Smooth muscle cell (in vitro differentiated cells): ENCODE measurements at regions not wholly inside any gene's neighbourhood (a gene's known extent, or its start where the extent isn't known, plus 50 kb on each side); places are given as distances from the start of the nearest gene placed in this dataset.

Experiments used
- DNase-seq: peaks from one replicate; lab custom pipeline; 2025; ENCODE audit not compliant: unreplicated experiment; lab: John Stamatoyannopoulos, UW
- H2AFZ ChIP-seq: fragments of 200-600 bp; sonication (generic); 2 replicates; pipeline ENCODE4 v1.6.0; 2016; ENCODE audit warnings: antibody characterized with exemption, low read depth, mild to moderate bottlenecking
- H3F3A ChIP-seq: fragments of 200-600 bp; sonication (generic); 2 replicates; pipeline ENCODE4 v1.6.0; 2017; ENCODE audit warnings: antibody characterized with exemption, low read depth
- H3K27ac ChIP-seq: fragments of 200-600 bp; sonication (generic); 2 replicates; pipeline ENCODE4 v1.5.1; 2016; ENCODE audit warnings: low read depth, mild to moderate bottlenecking
- H3K27me3 ChIP-seq: fragments of 200-600 bp; sonication (generic); 2 replicates; pipeline ENCODE4 v1.6.1; 2016; ENCODE audit warnings: low read depth, mild to moderate bottlenecking
- H3K36me3 ChIP-seq: fragments of 200-600 bp; sonication (generic); 2 replicates; pipeline ENCODE4 v1.5.1; 2016; ENCODE audit warnings: low read depth
- H3K4me1 ChIP-seq: fragments of 200-600 bp; sonication (generic); 2 replicates; pipeline ENCODE4 v1.5.1; 2016; ENCODE audit warnings: low read depth
- H3K4me2 ChIP-seq: fragments of 200-600 bp; sonication (generic); 2 replicates; pipeline ENCODE4 v1.6.0; 2016; ENCODE audit warnings: mild to moderate bottlenecking
- H3K4me3 ChIP-seq: fragments of 200-600 bp; sonication (generic); 2 replicates; pipeline ENCODE4 v1.5.1; 2016; ENCODE audit warnings: mild to moderate bottlenecking
- H3K79me2 ChIP-seq: fragments of 200-600 bp; sonication (generic); 2 replicates; pipeline ENCODE4 v1.6.0; 2016; ENCODE audit warnings: low read depth, mild to moderate bottlenecking
- H3K9ac ChIP-seq: fragments of 200-600 bp; sonication (generic); 2 replicates; pipeline ENCODE4 v1.6.0; 2016; ENCODE audit warnings: low read depth
- H3K9me3 ChIP-seq: fragments of 200-600 bp; sonication (generic); replicated peaks from 2 replicates; pipeline ENCODE4 v1.5.1; 2016; ENCODE audit warnings: low read depth
- H4K20me1 ChIP-seq: fragments of 200-600 bp; sonication (generic); 2 replicates; pipeline ENCODE4 v1.6.0; 2016; ENCODE audit warnings: low read depth
- WGBS: methylation state at CpG from one replicate; pipeline ENCODE4 v1.1.7; 2016; ENCODE audit warnings: low lambda C conversion rate; 5-methylcytosine and 5-hydroxymethylcytosine counted together
- TF ChIP-seq, protein P1 (sequence below): fragments of 200-600 bp; sonication (generic); IDR thresholded peaks from 2 replicates; pipeline ENCODE4 v1.5.1; 2017; ENCODE audit warnings: borderline replicate concordance, mild to moderate bottlenecking, antibody characterized with exemption; ENCODE audit not compliant: insufficient read depth, poor library complexity, severe bottlenecking

DNA sequence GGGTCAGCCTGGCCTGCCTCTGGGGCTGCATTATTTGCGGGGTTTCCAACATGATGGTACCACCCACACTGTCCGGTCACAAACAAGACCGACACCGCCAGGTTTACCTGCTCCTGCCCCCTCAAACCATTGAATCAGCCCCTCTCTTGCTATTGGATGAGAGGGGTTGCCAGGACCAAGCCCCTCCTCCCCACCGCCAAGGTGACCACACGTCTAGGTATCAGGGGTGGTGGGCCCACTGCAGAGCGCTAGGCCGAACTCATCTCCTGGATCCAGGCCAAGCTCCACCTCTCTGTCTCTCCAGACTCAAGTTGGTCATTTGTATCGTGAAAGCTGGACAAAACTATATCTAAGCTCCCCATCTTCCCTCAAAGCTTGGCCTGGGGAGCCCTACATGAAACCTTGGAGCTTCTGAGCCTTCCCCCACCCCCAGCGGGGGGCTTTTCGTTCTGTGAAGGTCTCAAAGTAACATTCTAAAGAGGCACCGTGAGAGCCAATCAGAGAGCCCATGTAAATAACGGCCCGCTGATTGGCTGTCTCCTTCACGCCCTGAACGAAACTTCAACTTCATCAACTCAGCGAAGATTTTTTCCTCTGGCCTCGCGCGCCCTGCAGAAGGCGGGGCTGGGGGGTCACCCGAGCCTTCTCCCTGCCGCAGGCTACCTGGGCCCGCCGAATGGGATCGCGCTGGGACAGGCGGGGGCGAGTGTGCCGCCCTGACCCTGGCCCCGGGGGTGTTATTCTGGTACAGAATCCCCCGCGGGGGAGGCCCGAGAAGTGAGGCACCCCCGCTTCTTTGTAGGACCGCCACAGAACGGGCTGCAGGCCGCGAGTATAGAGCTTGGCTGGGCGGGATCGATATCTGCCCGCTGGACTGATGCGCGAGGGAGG is 49.6 kb upstream of the PSD2 start:
- Histone ChIP-seq H3K4me3 (peak overlapping the region; percentile 43), H3K9ac (peak overlapping the region; percentile 88), H3K4me1 (peaks cover 30% of the 10 kb centered on the region), H3K27ac (peak overlapping the region; percentile 86), H3K36me3 (no peaks in the 10 kb centered on the region), H2AFZ (no peak overlapping the region), H3K4me2 (peak overlapping the region; percentile 88), H3K9me3 (no peaks in the 10 kb centered on the region), H3F3A (peaks cover 7% of the 10 kb centered on the region), H3K27me3 (no peaks in the 10 kb centered on the region), H4K20me1 (no peaks in the 10 kb centered on the region), H3K79me2 (no peaks in the 10 kb centered on the region)
- WGBS = 5% methylated on average over 43 of the region's 44 CpGs
- peak; percentile 85 for DNase-seq
- TF ChIP-seq, protein P1, sequence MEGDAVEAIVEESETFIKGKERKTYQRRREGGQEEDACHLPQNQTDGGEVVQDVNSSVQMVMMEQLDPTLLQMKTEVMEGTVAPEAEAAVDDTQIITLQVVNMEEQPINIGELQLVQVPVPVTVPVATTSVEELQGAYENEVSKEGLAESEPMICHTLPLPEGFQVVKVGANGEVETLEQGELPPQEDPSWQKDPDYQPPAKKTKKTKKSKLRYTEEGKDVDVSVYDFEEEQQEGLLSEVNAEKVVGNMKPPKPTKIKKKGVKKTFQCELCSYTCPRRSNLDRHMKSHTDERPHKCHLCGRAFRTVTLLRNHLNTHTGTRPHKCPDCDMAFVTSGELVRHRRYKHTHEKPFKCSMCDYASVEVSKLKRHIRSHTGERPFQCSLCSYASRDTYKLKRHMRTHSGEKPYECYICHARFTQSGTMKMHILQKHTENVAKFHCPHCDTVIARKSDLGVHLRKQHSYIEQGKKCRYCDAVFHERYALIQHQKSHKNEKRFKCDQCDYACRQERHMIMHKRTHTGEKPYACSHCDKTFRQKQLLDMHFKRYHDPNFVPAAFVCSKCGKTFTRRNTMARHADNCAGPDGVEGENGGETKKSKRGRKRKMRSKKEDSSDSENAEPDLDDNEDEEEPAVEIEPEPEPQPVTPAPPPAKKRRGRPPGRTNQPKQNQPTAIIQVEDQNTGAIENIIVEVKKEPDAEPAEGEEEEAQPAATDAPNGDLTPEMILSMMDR = no peak
